ENCODE measurements at regions not wholly inside any gene's neighbourhood (a gene's known extent, or its start where the extent isn't known, plus 50 kb on each side); places are given as distances from the start of the nearest gene placed in this dataset.

DNA sequence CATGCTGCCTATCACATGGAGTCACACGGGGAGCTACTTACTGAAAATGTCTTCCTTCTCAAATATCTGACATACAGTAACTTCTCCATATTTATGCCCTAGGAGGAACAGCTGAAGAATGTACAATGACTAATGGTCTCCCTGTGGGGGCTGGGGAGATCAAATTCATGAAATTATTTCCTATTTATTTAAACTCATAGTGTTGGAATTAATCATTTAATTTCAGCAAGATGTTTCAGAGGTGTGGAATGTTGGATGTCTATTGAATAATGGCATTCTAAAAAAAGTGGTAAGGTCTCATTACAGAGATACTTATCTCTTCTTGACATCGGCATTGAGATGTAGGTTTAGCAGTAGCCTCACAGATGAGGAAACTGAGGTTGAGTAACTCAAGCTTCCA lies 214.3 kb upstream of the CDH11 start:
- H3K27me3 ChIP-seq (replicated peaks in 1 of 4; ENCODE audit: control extremely low read depth in 1 of 4, control insufficient read depth in 3 of 4, insufficient read depth in 4 of 4, low read length in 3 of 4) = no peaks in the 10 kb centered on the region
- H3K4me2 ChIP-seq (replicated peaks; ENCODE audit: low read depth, low read length, poor library complexity, severe bottlenecking) = no peak overlapping the region
- no peaks in the 10 kb centered on the region for H4K20me1 ChIP-seq (ENCODE audit: control insufficient read depth, insufficient read depth, low read length, poor library complexity, severe bottlenecking)
- Mint-ChIP-seq H3K4me1 (no peaks in the 10 kb centered on the region), H3K9me3 (ENCODE audit: insufficient read depth) (peaks cover 3% of the 10 kb centered on the region), H3K27me3 (no peaks in the 10 kb centered on the region), H3K4me3 (no peak overlapping the region), H3K27ac (no peak overlapping the region)
- H3K27ac ChIP-seq (ENCODE audit: low read length in 2 of 2) = no peak overlapping the region
- TF ChIP-seq, protein P1, sequence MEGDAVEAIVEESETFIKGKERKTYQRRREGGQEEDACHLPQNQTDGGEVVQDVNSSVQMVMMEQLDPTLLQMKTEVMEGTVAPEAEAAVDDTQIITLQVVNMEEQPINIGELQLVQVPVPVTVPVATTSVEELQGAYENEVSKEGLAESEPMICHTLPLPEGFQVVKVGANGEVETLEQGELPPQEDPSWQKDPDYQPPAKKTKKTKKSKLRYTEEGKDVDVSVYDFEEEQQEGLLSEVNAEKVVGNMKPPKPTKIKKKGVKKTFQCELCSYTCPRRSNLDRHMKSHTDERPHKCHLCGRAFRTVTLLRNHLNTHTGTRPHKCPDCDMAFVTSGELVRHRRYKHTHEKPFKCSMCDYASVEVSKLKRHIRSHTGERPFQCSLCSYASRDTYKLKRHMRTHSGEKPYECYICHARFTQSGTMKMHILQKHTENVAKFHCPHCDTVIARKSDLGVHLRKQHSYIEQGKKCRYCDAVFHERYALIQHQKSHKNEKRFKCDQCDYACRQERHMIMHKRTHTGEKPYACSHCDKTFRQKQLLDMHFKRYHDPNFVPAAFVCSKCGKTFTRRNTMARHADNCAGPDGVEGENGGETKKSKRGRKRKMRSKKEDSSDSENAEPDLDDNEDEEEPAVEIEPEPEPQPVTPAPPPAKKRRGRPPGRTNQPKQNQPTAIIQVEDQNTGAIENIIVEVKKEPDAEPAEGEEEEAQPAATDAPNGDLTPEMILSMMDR (IDR thresholded peaks at IDR 0.05) = no peak
- TF ChIP-seq EZH2 (IDR thresholded peaks at IDR 0.05; ENCODE audit: borderline replicate concordance, insufficient read depth, low read depth, low read length, poor library complexity, severe bottlenecking) = no peak
- H3K4me3 ChIP-seq (ENCODE audit: control extremely low read depth in 1 of 5, extremely low read depth in 1 of 5, insufficient read depth in 1 of 5, low read depth in 2 of 5, low read length in 4 of 5) = no peak overlapping the region
- no peaks in the 10 kb centered on the region for H3K79me2 ChIP-seq (ENCODE audit: control insufficient read depth, insufficient read depth, low read length)
- no peaks in the 10 kb centered on the region for H3K36me3 ChIP-seq (replicated peaks in 1 of 2; ENCODE audit: control extremely low read depth in 1 of 2, control insufficient read depth in 1 of 2, extremely low read depth in 1 of 2, insufficient read depth in 2 of 2, low read length in 1 of 2)
- ATAC-seq (ENCODE audit: low read depth) (no peak), DNase-seq (no peak)
- CTCF ChIA-PET = no interaction called here
- no peaks in the 10 kb centered on the region for H3K4me1 ChIP-seq (ENCODE audit: control insufficient read depth in 2 of 2, insufficient read depth in 2 of 2, low read length in 2 of 2)
- POLR2A ChIA-PET = no interaction called here
- intact Hi-C loops (cut with micrococcal nuclease) = no loop called here
- H3K9ac ChIP-seq (ENCODE audit: low read length) = no peak overlapping the region
- H3K9me3 ChIP-seq (ENCODE audit: control extremely low read depth in 1 of 3, control insufficient read depth in 2 of 3, insufficient read depth in 1 of 3, low read length in 2 of 3) = peaks cover 0 to 4% (median 0%) of the 10 kb centered on the region in 3 donors
- H2AFZ ChIP-seq (ENCODE audit: insufficient read depth, low read depth, low read length, poor library complexity, severe bottlenecking) = no peak overlapping the region
- WGBS (ENCODE audit: insufficient coverage) = no CpG with 5 or more reads among the region's 2 CpGs

DNA sequence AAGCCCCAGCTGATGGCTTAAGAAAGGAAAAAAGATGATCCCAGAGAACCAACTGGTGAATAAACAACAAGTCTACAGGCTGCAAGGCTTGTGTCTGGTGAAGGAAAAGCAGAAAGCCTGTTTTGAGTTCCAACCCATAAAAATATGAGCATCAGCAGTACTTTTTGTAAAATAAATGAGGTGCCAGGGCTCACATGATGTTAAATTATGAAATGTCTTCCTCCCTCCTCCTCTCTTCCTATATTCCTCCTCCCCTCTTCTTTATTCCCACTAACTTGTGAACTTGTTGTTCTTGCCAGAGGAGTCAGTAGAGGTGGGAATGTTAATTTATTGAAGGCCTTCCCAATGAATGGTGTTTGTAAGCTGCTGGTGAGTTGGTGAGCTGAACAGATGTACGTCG lies 212.2 kb upstream of the CDH11 start:
- Mint-ChIP-seq H3K27me3 (no peaks in the 10 kb centered on the region), H3K4me1 (no peaks in the 10 kb centered on the region), H3K4me3 (no peak overlapping the region), H3K9me3 (ENCODE audit: insufficient read depth) (peaks cover 3% of the 10 kb centered on the region), H3K27ac (no peak overlapping the region)
- Histone ChIP-seq H3K27me3 (replicated peaks in 1 of 4; ENCODE audit: control extremely low read depth in 1 of 4, control insufficient read depth in 3 of 4, insufficient read depth in 4 of 4, low read length in 3 of 4) (no peaks in the 10 kb centered on the region), H3K36me3 (replicated peaks in 1 of 2; ENCODE audit: control extremely low read depth in 1 of 2, control insufficient read depth in 1 of 2, extremely low read depth in 1 of 2, insufficient read depth in 2 of 2, low read length in 1 of 2) (no peaks in the 10 kb centered on the region), H3K27ac (ENCODE audit: low read length in 2 of 2) (no peak overlapping the region), H4K20me1 (ENCODE audit: control insufficient read depth, insufficient read depth, low read length, poor library complexity, severe bottlenecking) (no peaks in the 10 kb centered on the region), H3K79me2 (ENCODE audit: control insufficient read depth, insufficient read depth, low read length) (no peaks in the 10 kb centered on the region), H3K4me2 (replicated peaks; ENCODE audit: low read depth, low read length, poor library complexity, severe bottlenecking) (no peak overlapping the region), H3K9me3 (ENCODE audit: control extremely low read depth in 1 of 3, control insufficient read depth in 2 of 3, insufficient read depth in 1 of 3, low read length in 2 of 3) (no peaks in the 10 kb centered on the region), H3K9ac (ENCODE audit: low read length) (no peak overlapping the region), H3K4me1 (ENCODE audit: control insufficient read depth in 2 of 2, insufficient read depth in 2 of 2, low read length in 2 of 2) (no peaks in the 10 kb centered on the region), H2AFZ (ENCODE audit: insufficient read depth, low read depth, low read length, poor library complexity, severe bottlenecking) (no peak overlapping the region), H3K4me3 (ENCODE audit: control extremely low read depth in 1 of 5, extremely low read depth in 1 of 5, insufficient read depth in 1 of 5, low read depth in 2 of 5, low read length in 4 of 5) (no peak overlapping the region)
- intact Hi-C loops (cut with micrococcal nuclease) = no loop called here
- DNase-seq (no peak), ATAC-seq (ENCODE audit: low read depth) (no peak)
- no peak for TF ChIP-seq EZH2 (IDR thresholded peaks at IDR 0.05; ENCODE audit: borderline replicate concordance, insufficient read depth, low read depth, low read length, poor library complexity, severe bottlenecking)
- TF ChIP-seq, protein P1 (IDR thresholded peaks at IDR 0.05) = no peak
- POLR2A ChIA-PET = no interaction called here
- no CpG with 5 or more reads among the region's 2 CpGs for WGBS (ENCODE audit: insufficient coverage)
- CTCF ChIA-PET = no interaction called here
